ENCODE measurements at regions not wholly inside any gene's neighbourhood (a gene's known extent, or its start where the extent isn't known, plus 50 kb on each side); places are given as distances from the start of the nearest gene placed in this dataset.

DNA sequence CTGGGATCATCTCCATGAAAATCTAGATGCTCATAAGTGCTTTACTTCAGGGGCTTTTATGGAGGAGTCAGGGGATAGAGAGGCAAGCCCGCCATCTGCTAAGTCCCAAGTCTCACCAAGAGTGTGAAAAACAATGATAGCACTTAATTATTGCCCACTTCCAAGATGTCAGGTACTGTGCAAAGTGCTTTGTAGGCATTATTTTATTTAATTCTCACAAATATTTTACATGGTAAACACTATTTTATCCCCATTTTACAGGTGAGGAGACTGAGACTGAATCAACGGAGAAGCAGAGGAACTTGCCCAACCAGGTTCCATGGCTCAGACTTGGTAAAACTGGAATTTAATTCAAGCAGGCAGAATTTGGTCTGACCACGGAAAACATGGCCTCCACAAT, 147.5 kb downstream of the ACKR3 start (continued):
- TF ChIP-seq JUN (IDR thresholded peaks at IDR 0.05; ENCODE audit: low read depth, low read length) = no peak

DNA sequence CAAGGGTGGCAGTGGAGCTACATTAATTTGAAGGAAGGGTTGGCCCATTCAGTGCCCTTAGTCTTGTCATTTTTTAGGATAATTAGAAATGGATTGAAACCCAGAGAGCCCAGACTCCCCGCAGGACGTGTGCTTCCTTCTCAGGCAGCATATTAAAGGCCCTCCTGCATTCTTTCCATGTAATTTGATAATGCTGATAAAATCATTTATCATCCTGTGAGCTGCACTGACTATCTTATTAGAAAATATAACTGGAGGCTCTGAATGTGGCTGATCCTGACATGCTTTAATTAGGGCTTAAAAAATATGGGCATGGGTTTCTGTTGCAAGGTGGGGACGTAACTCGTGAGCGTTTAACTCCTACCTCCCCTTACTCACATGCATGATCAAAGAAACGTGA, 148.1 kb downstream of the ACKR3 start:
- Histone ChIP-seq H3K4me1 (replicated peaks in 1 of 4; ENCODE audit: control insufficient read depth in 3 of 4, insufficient read depth in 4 of 4, low read length in 3 of 4) (no peaks in the 10 kb centered on the region), H2BK12ac (ENCODE audit: low read depth, low read length) (no peak overlapping the region), H2AFZ (ENCODE audit: low read length) (no peak overlapping the region), H4K20me1 (replicated peaks in 1 of 2; ENCODE audit: control insufficient read depth in 1 of 2, insufficient read depth in 2 of 2, low read length in 2 of 2) (no peaks in the 10 kb centered on the region), H2AK5ac (ENCODE audit: low read depth, low read length) (no peak overlapping the region), H3K79me1 (ENCODE audit: low read depth, low read length) (no peaks in the 10 kb centered on the region), H3K56ac (replicated peaks; ENCODE audit: insufficient read length, low read depth, low read length) (no peak overlapping the region), H2BK15ac (ENCODE audit: low read length) (no peak overlapping the region), H3K9ac (replicated peaks in 1 of 4; ENCODE audit: extremely low read depth in 1 of 4, low read depth in 3 of 4, low read length in 3 of 4) (no peak overlapping the region), H2BK120ac (replicated peaks; ENCODE audit: low read depth, low read length) (no peak overlapping the region), H3K23me2 (ENCODE audit: low read depth, low read length) (0 out of 2 replicates have a peak, but pooled peaks cover 1% of the 10 kb centered on the region), H3K14ac (ENCODE audit: insufficient read length) (no peak overlapping the region), H3K23ac (ENCODE audit: insufficient read length) (no peak overlapping the region), H3K27ac (ENCODE audit: low read depth, low read length) (no peak overlapping the region), H3K27me3 (replicated peaks in 1 of 4; ENCODE audit: control insufficient read depth in 3 of 4, extremely low read depth in 1 of 4, insufficient read depth in 3 of 4, low read length in 3 of 4) (no peaks in the 10 kb centered on the region), H4K5ac (ENCODE audit: insufficient read length, low read depth, low read length) (no peak overlapping the region), H3K36me3 (ENCODE audit: control insufficient read depth in 2 of 4, insufficient read depth in 4 of 4, low read length in 3 of 4) (no peaks in the 10 kb centered on the region), H3K4me2 (ENCODE audit: insufficient read depth in 1 of 2, low read depth in 2 of 2, low read length in 2 of 2) (no peak overlapping the region), H3K4ac (replicated peaks; ENCODE audit: insufficient read length, low read depth, low read length) (no peak overlapping the region), H3K18ac (ENCODE audit: extremely low read depth, low read length) (no peak overlapping the region), H4K8ac (ENCODE audit: extremely low read depth, insufficient read depth, low read length) (no peak overlapping the region), H3K4me3 (ENCODE audit: extremely low read depth in 1 of 4, insufficient read depth in 2 of 4, low read depth in 3 of 4, low read length in 4 of 4) (no peak overlapping the region), H2BK5ac (ENCODE audit: low read depth, low read length) (no peak overlapping the region), H3K79me2 (ENCODE audit: control insufficient read depth in 1 of 2, insufficient read depth in 2 of 2, low read length in 2 of 2) (no peaks in the 10 kb centered on the region), H3K9me3 (ENCODE audit: insufficient read depth in 2 of 2, low read depth in 1 of 2, low read length in 1 of 2) (no peaks in the 10 kb centered on the region), H4K91ac (replicated peaks; ENCODE audit: insufficient read length, low read length) (no peak overlapping the region), H2BK20ac (ENCODE audit: low read length) (no peak overlapping the region)
- 92% methylated on average over 6 of the region's 6 CpGs; no CpG with 5 or more reads in 1 of the 2 experiments for WGBS, 2 experiments (ENCODE audit: extremely low coverage in 1 of 2, insufficient coverage in 1 of 2, insufficient read length in 1 of 2, insufficient replicate concordance in 2 of 2, low coverage in 1 of 2, low lambda C conversion rate in 2 of 2, missing lambda C conversion rate in 1 of 2)
- TF ChIP-seq, protein P1, sequence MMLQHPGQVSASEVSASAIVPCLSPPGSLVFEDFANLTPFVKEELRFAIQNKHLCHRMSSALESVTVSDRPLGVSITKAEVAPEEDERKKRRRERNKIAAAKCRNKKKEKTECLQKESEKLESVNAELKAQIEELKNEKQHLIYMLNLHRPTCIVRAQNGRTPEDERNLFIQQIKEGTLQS (IDR thresholded peaks at IDR 0.05; ENCODE audit: insufficient read depth, low read depth, low read length) = no peak
- TF ChIP-seq RXRA (IDR thresholded peaks at IDR 0.05; ENCODE audit: insufficient read depth, low read depth, low read length) (no peak), SP1 (IDR thresholded peaks at IDR 0.05; ENCODE audit: low read depth, low read length) (no peak), EP300 (IDR thresholded peaks at IDR 0.05; ENCODE audit: borderline replicate concordance in 1 of 2, low read depth in 2 of 2, low read length in 2 of 2) (no peak), TEAD4 (IDR thresholded peaks at IDR 0.05; ENCODE audit: low read depth, low read length) (no peak)
- ChIA-PET POLR2A (ENCODE audit: partially characterized antibody) (no interaction called here), CTCF (ENCODE audit: partially characterized antibody) (no interaction called here)
- DNase-seq (ENCODE audit: low read depth in 1 of 2, low spot score in 2 of 2) = no peak
- no peak for FAIRE-seq

Data from H1 (cell line).